ENCODE measurements at regions not wholly inside any gene's neighbourhood (a gene's known extent, or its start where the extent isn't known, plus 50 kb on each side); places are given as distances from the start of the nearest gene placed in this dataset.

GRCh38 chr9:91025856-91026255, 224.2 kb downstream of the SYK start:
- TF ChIP-seq POLR2A (IDR thresholded peaks at IDR 0.05) (no peak), CTCF (IDR thresholded peaks at IDR 0.05) (no peak)
